ENCODE measurements at regions not wholly inside any gene's neighbourhood (a gene's known extent, or its start where the extent isn't known, plus 50 kb on each side); places are given as distances from the start of the nearest gene placed in this dataset.

DNA sequence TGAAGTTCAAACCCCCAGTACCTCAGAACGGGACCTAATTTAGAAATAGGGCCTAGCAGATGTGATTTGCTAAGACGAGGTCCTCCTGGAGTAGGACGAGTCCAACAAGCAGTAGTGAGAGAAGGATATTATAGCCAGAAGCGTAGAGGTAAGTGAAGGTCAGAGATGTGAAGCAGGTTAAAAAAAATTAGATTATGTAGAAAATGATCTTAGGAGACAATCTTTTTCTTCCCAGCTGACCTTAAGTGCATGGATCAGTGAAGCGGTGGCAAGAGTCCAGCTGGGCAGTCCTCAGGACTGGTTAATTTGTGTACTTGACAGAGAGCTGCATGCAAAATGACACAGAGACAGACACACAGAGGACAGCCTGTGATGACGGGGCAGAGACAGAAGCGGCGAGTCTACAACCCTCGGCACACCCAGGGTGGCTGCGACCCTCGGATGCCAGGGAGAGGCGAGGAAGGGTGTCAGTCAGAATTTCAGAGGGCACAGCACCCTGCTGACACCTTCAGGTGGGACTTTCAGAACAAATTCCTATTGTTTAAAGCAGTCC is 131.4 kb upstream of the IRX4 start:
- no peak overlapping the region for H2AFZ ChIP-seq (ENCODE audit: low read depth, low read length, poor library complexity, severe bottlenecking)
- no peak for DNase-seq (ENCODE audit: low read depth, low spot score)
- H3K27me3 ChIP-seq (ENCODE audit: insufficient read depth, low read length), result peaks cover 8% of the 10 kb centered on the region; the same call in 1 of the 2 replicates
- H3K27ac ChIP-seq (ENCODE audit: low read depth, low read length), result no peak overlapping the region
- ChIA-PET RAD21 (ENCODE audit: low non-redundant PET in 1 of 2, low total read pairs in 2 of 2, uncharacterized antibody in 2 of 2, unreplicated experiment in 2 of 2) (no interaction called here), CTCF (no interaction called here), POLR2A (no interaction called here)
- no peaks in the 10 kb centered on the region for H3K9me3 ChIP-seq (ENCODE audit: control insufficient read depth in 1 of 2, insufficient read depth in 1 of 2, low read depth in 1 of 2, low read length in 2 of 2)
- no peaks in the 10 kb centered on the region for H4K20me1 ChIP-seq (ENCODE audit: insufficient read depth)
- H3K9ac ChIP-seq (ENCODE audit: low read length), result no peak overlapping the region
- H3K36me3 ChIP-seq (ENCODE audit: control insufficient read depth in 1 of 2, insufficient read depth in 2 of 2, low read length in 2 of 2), result no peaks in the 10 kb centered on the region
- no peak overlapping the region for H3K4me2 ChIP-seq (ENCODE audit: low read length)
- intact Hi-C loops (cut with micrococcal nuclease), result loop anchor here (10.0 kb wide), 1 partner anchor 129 kb away; the partner anchor contains the start of gene IRX4
- H3K9me2 ChIP-seq (ENCODE audit: insufficient read depth), result no peaks in the 10 kb centered on the region
- ATAC-seq, result no peak
- H3K79me2 ChIP-seq (ENCODE audit: insufficient read depth, low read length), result no peaks in the 10 kb centered on the region
- TF ChIP-seq RAD21 (IDR thresholded peaks at IDR 0.05; ENCODE audit: low read depth) (peak; percentile 15; the same call in 1 of the 2 replicates), SIN3A (IDR thresholded peaks at IDR 0.05; ENCODE audit: low read depth) (no peak)
- no peaks in the 10 kb centered on the region for H3K4me1 ChIP-seq (ENCODE audit: control insufficient read depth in 1 of 2, insufficient read depth in 2 of 2, low read length in 2 of 2)
- no TSS peak for BruUV-seq (replicated peaks)
- no peak overlapping the region for H3K4me3 ChIP-seq (replicated peaks in 1 of 2; ENCODE audit: low read depth in 1 of 2, low read length in 2 of 2)

GRCh38 chr5:2013301-2014057 is 130.8 kb upstream of the IRX4 start:
- TF ChIP-seq EZH2 (IDR thresholded peaks at IDR 0.05) (no peak), JUND (IDR thresholded peaks at IDR 0.05) (no peak), ZFX (IDR thresholded peaks at IDR 0.05) (no peak), ELF1 (IDR thresholded peaks at IDR 0.05; ENCODE audit: borderline replicate concordance, low read depth) (no peak), YY1 (IDR thresholded peaks at IDR 0.05; ENCODE audit: extremely low read depth, insufficient replicate concordance, low read depth, low read length) (no peak), MAX (IDR thresholded peaks at IDR 0.05) (no peak), CEBPB (IDR thresholded peaks at IDR 0.05; ENCODE audit: low read depth) (no peak), SIN3A (IDR thresholded peaks at IDR 0.05; ENCODE audit: low read depth) (no peak), ZNF274 (IDR thresholded peaks at IDR 0.05; ENCODE audit: low read depth, low read length) (no peak)
- TF ChIP-seq, protein P1, sequence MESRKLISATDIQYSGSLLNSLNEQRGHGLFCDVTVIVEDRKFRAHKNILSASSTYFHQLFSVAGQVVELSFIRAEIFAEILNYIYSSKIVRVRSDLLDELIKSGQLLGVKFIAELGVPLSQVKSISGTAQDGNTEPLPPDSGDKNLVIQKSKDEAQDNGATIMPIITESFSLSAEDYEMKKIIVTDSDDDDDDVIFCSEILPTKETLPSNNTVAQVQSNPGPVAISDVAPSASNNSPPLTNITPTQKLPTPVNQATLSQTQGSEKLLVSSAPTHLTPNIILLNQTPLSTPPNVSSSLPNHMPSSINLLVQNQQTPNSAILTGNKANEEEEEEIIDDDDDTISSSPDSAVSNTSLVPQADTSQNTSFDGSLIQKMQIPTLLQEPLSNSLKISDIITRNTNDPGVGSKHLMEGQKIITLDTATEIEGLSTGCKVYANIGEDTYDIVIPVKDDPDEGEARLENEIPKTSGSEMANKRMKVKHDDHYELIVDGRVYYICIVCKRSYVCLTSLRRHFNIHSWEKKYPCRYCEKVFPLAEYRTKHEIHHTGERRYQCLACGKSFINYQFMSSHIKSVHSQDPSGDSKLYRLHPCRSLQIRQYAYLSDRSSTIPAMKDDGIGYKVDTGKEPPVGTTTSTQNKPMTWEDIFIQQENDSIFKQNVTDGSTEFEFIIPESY (IDR thresholded peaks at IDR 0.05; ENCODE audit: extremely low read depth, insufficient replicate concordance, low read length), result no peak
- TF ChIP-seq, protein P2, sequence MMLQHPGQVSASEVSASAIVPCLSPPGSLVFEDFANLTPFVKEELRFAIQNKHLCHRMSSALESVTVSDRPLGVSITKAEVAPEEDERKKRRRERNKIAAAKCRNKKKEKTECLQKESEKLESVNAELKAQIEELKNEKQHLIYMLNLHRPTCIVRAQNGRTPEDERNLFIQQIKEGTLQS (IDR thresholded peaks at IDR 0.05), result no peak
- ChIA-PET RAD21 (ENCODE audit: low non-redundant PET in 1 of 2, low total read pairs in 2 of 2, uncharacterized antibody in 2 of 2, unreplicated experiment in 2 of 2) (no interaction called here), POLR2A (no interaction called here), CTCF (no interaction called here)
- H3K9me2 ChIP-seq (ENCODE audit: insufficient read depth), result no peaks in the 10 kb centered on the region
- DNase-seq (ENCODE audit: low read depth, low spot score) (no peak), ATAC-seq (no peak)
- no peak overlapping the region for H3K9ac ChIP-seq (ENCODE audit: low read length)
- BruUV-seq (replicated peaks), result no TSS peak
- no peaks in the 10 kb centered on the region for H3K4me1 ChIP-seq (ENCODE audit: control insufficient read depth in 1 of 2, insufficient read depth in 2 of 2, low read length in 2 of 2)
- H2AFZ ChIP-seq (ENCODE audit: low read depth, low read length, poor library complexity, severe bottlenecking), result no peak overlapping the region
- H3K4me2 ChIP-seq (ENCODE audit: low read length), result no peak overlapping the region
- H3K27ac ChIP-seq (ENCODE audit: low read depth, low read length), result no peak overlapping the region
- peaks cover 12% of the 10 kb centered on the region; the same call in 1 of the 2 replicates for H3K27me3 ChIP-seq (ENCODE audit: insufficient read depth, low read length)
- no peaks in the 10 kb centered on the region for H3K79me2 ChIP-seq (ENCODE audit: insufficient read depth, low read length)
- no peaks in the 10 kb centered on the region for H3K9me3 ChIP-seq (ENCODE audit: control insufficient read depth in 1 of 2, insufficient read depth in 1 of 2, low read depth in 1 of 2, low read length in 2 of 2)
- H3K36me3 ChIP-seq (ENCODE audit: control insufficient read depth in 1 of 2, insufficient read depth in 2 of 2, low read length in 2 of 2), result no peaks in the 10 kb centered on the region
- H4K20me1 ChIP-seq (ENCODE audit: insufficient read depth), result no peaks in the 10 kb centered on the region
- intact Hi-C loops (cut with micrococcal nuclease), result loop anchor here (10.0 kb wide), 1 partner anchor 129 kb away; the partner anchor contains the start of gene IRX4
- no peak overlapping the region for H3K4me3 ChIP-seq (replicated peaks in 1 of 2; ENCODE audit: low read depth in 1 of 2, low read length in 2 of 2)

Data from HCT116 (cell line).